HepG2 (cell line): ENCODE measurements at regions not wholly inside any gene's neighbourhood (a gene's known extent, or its start where the extent isn't known, plus 50 kb on each side); places are given as distances from the start of the nearest gene placed in this dataset.

Experiments
- ATAC-seq: fragments of 200-7000 bp; cut with Tn5 transposase; 3 replicates; pipeline ENCODE4 v1.9.1; 2020; ENCODE audit warnings: mild to moderate bottlenecking, moderate library complexity
- BruUV-seq: library from RNA; stranded (reverse); fragments of 400-500 nt; replicated peaks from 2 replicates; lab custom pipeline; 2021; lab: Mats Ljungman, UMichigan
- CTCF ChIA-PET: fragments of 300-600 bp; formaldehyde crosslinking; extraction: SDS; loops from one replicate; lab custom pipeline; 2021; ENCODE audit warnings: low total read pairs, inconsistent platforms, low intra/inter-chr PET ratio; lab: Yijun Ruan, JAX
- POLR2A ChIA-PET: fragments of 350-600 bp; sonication (Branson Sonifier 250); formaldehyde crosslinking; loops from one replicate; lab custom pipeline; 2020; ENCODE audit warnings: antibody characterized with exemption, inconsistent platforms; lab: Yijun Ruan, JAX
- DNase-seq: peaks from one replicate; pipeline ENCODE4 v3.0.0-alpha.2; 2015; ENCODE audit warnings: low spot score
- FAIRE-seq: peaks from 3 replicates; lab custom pipeline; 2011; peaks lifted over from hg19 to GRCh38; lab: Jason Lieb, UNC
- H2AFZ ChIP-seq: one replicate; pipeline ENCODE4 v1.6.1; 2011; ENCODE audit warnings: low read length, inconsistent platforms
- H3K27ac ChIP-seq: fragments of 300-600 bp; 3 replicates; pipeline ENCODE4 v1.8.0; 2011; ENCODE audit warnings: mixed run types, mild to moderate bottlenecking, mixed read lengths, low read length, inconsistent platforms; ENCODE audit not compliant: insufficient read depth; ENCODE audit errors: extremely low read length
- H3K27me3 ChIP-seq, 2 experiments: fragments of 200-600 bp in 1 of 2; 2 replicates in 1 of 2; 3 replicates in 1 of 2; pipeline versions ENCODE4 v1.6.0 to v1.8.0; 2011; ENCODE audit warnings: low read length in 2 of 2, mild to moderate bottlenecking in 2 of 2, moderate library complexity in 2 of 2, inconsistent platforms in 1 of 2; ENCODE audit not compliant: insufficient read depth in 2 of 2, control insufficient read depth in 1 of 2
- H3K36me3 ChIP-seq, 2 experiments: fragments of 200-600 bp in 1 of 2; replicated peaks in 1 of 2; 2 replicates in 1 of 2; 3 replicates in 1 of 2; pipeline versions ENCODE4 v1.5.1 to v1.8.0; 2011; ENCODE audit warnings: low read length in 2 of 2, inconsistent platforms in 1 of 2; ENCODE audit not compliant: insufficient read depth in 2 of 2, control insufficient read depth in 1 of 2
- H3K4me1 ChIP-seq: 2 replicates; pipeline ENCODE4 v1.5.1; 2012; ENCODE audit warnings: low read length, inconsistent platforms; ENCODE audit not compliant: insufficient read depth
- H3K4me2 ChIP-seq: 2 replicates; pipeline ENCODE4 v1.6.0; 2011; ENCODE audit warnings: low read depth, low read length, inconsistent platforms
- H3K4me3 ChIP-seq, 3 experiments: fragments of 200-600 bp in 1 of 3; sonication (generic), shearing (Covaris generic) in 1 of 3; replicated peaks in 1 of 3; 2 replicates each; pipeline ENCODE4 v1.5.1; 2011 to 2016; ENCODE audit warnings: low read length in 3 of 3, inconsistent platforms in 2 of 3, low read depth in 2 of 3, mild to moderate bottlenecking in 2 of 3, control low read depth in 1 of 3, mixed read lengths in 1 of 3; ENCODE audit not compliant: insufficient read depth in 1 of 3
- H3K79me2 ChIP-seq: one replicate; pipeline ENCODE4 v1.6.1; 2011; ENCODE audit warnings: low read length, inconsistent platforms; ENCODE audit not compliant: insufficient read depth
- H3K9ac ChIP-seq: 2 replicates; pipeline ENCODE4 v1.6.0; 2011; ENCODE audit warnings: mild to moderate bottlenecking, low read depth, low read length, inconsistent platforms; ENCODE audit not compliant: insufficient read depth
- H3K9me3 ChIP-seq: 2 replicates; pipeline ENCODE4 v1.5.1; 2012; ENCODE audit warnings: mild to moderate bottlenecking, low read length
- H4K20me1 ChIP-seq: 2 replicates; pipeline ENCODE4 v1.6.0; 2011; ENCODE audit warnings: inconsistent platforms, mild to moderate bottlenecking, low read length, moderate library complexity; ENCODE audit not compliant: insufficient read depth
- EEA1 ChIP-seq: sonication (generic); formaldehyde crosslinking; IDR thresholded peaks from 2 replicates; pipeline ENCODE4 v1.5.1; 2020; ENCODE audit warnings: mild to moderate bottlenecking, missing genetic modification reagents, borderline replicate concordance
- HDAC1 ChIP-seq: sonication (generic); formaldehyde crosslinking; IDR thresholded peaks from 2 replicates; pipeline ENCODE4 v1.5.1; 2020; ENCODE audit warnings: mild to moderate bottlenecking, missing genetic modification reagents
- HNRNPUL1 ChIP-seq: fragments of 200-400 bp; formaldehyde crosslinking; IDR thresholded peaks from 2 replicates; pipeline ENCODE4 v1.6.1; 2017; ENCODE audit warnings: low read depth, mild to moderate bottlenecking, low read length, moderate library complexity
- HOXA5 ChIP-seq: sonication (generic); formaldehyde crosslinking; IDR thresholded peaks from 2 replicates; pipeline ENCODE4 v1.4.0; 2020; ENCODE audit warnings: missing genetic modification reagents
- MAF1 ChIP-seq: sonication (generic); formaldehyde crosslinking; IDR thresholded peaks from 2 replicates; pipeline ENCODE4 v1.5.0; 2020; ENCODE audit warnings: missing genetic modification reagents, borderline replicate concordance
- NAIF1 ChIP-seq: sonication (generic); formaldehyde crosslinking; IDR thresholded peaks from 2 replicates; pipeline ENCODE4 v1.5.0; 2020; ENCODE audit warnings: mild to moderate bottlenecking, missing genetic modification reagents, borderline replicate concordance
- PCBP2 ChIP-seq: fragments of 200-400 bp; formaldehyde crosslinking; optimal IDR thresholded peaks from 2 replicates; pipeline ENCODE3; 2018; ENCODE audit warnings: low read length, low read depth; ENCODE audit not compliant: poor library complexity, severe bottlenecking
- USF2 ChIP-seq, 2 experiments: sonication (generic) in 1 of 2; formaldehyde crosslinking in 1 of 2; IDR thresholded peaks; 2 replicates each; pipeline versions ENCODE4 v1.5.1 to v1.6.1; 2011 to 2020; ENCODE audit warnings: borderline replicate concordance in 1 of 2, low read depth in 1 of 2, low read length in 1 of 2, mild to moderate bottlenecking in 1 of 2, missing genetic modification reagents in 1 of 2, moderate library complexity in 1 of 2
- ZNF317 ChIP-seq: sonication (generic); formaldehyde crosslinking; IDR thresholded peaks from 2 replicates; pipeline ENCODE4 v1.5.0; 2020; ENCODE audit warnings: mild to moderate bottlenecking, missing genetic modification reagents
- ZNF496 ChIP-seq: sonication (generic); formaldehyde crosslinking; IDR thresholded peaks from 2 replicates; pipeline ENCODE4 v1.8.1; 2023; ENCODE audit warnings: mild to moderate bottlenecking, moderate library complexity, missing genetic modification reagents; ENCODE audit not compliant: insufficient replicate concordance
- ZNF549 ChIP-seq: sonication (generic); formaldehyde crosslinking; IDR thresholded peaks from 2 replicates; pipeline ENCODE4 v1.5.0; 2020; ENCODE audit warnings: missing genetic modification reagents
- WGBS: methylation state at CpG from one replicate; pipeline ENCODE4 v1.1.6; 2017; ENCODE audit warnings: low lambda C conversion rate; 5-methylcytosine and 5-hydroxymethylcytosine counted together
- in situ Hi-C: cut with HindIII; loops from 2 replicates; pipeline ENCODE4 v1.10.0; 2017; ENCODE audit warnings: low pct_unique_long_range_greater_than_20kb; ENCODE audit not compliant: extremely low pct_ligation_motif_present
- intact Hi-C: fragments of 100-400 bp; cut with micrococcal nuclease; formaldehyde crosslinking; loops from one replicate; pipeline ENCODE4 v1.10.0; 2022; ENCODE audit not compliant: unreplicated experiment
- TF ChIP-seq, protein P1 (sequence below): IDR thresholded peaks from 2 replicates; pipeline ENCODE4 v1.6.1; 2016; ENCODE audit warnings: missing biosample characterization, missing genetic modification reagents, low read depth
- TF ChIP-seq, protein P2 (sequence below): sonication (generic); formaldehyde crosslinking; IDR thresholded peaks from 2 replicates; pipeline ENCODE4 v1.4.0; 2020; ENCODE audit warnings: mild to moderate bottlenecking, missing genetic modification reagents

GRCh38 chr12:87369161-87369560 lies 660.0 kb downstream of the C12orf50 start (continued):
- TF ChIP-seq USF2 (IDR thresholded peaks at IDR 0.05; ENCODE audit: low read depth, low read length) (no peak), USF2 (CRISPR knock-in tag; IDR thresholded peaks at IDR 0.05; ENCODE audit: borderline replicate concordance) (no peak), MAF1 (CRISPR knock-in tag) (no peak)

DNA sequence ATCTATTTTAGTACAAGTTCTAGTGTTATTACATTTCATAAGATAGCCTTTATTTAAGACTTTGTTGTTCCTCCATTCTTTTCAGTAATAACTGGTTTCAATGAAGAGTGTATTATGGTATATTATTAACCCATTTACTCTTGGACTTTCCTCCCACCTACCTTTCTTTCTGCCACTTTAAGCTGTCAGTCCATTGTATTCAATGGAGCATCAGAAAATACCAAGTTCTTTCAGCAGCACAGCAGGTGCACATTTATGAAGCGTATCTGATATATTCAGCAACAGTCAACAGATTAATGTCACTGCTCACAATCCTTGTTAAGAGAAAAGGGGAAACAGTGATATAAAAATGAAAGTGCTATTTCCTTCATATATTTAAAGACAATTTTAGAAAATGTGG lies 660.9 kb downstream of the C12orf50 start:
- no peaks in the 10 kb centered on the region for H3K4me1 ChIP-seq
- FAIRE-seq: no peak
- intact Hi-C loops: no loop called here
- no peaks in the 10 kb centered on the region for H4K20me1 ChIP-seq
- H3K27ac ChIP-seq: no peak overlapping the region
- CTCF ChIA-PET: no interaction called here
- WGBS: 0% methylated on average over 1 of the region's 1 CpG
- no TSS peak for BruUV-seq
- H2AFZ ChIP-seq: no peak overlapping the region
- in situ Hi-C loops: no loop called here
- DNase-seq: no peak
- no peak for ATAC-seq
- no peaks in the 10 kb centered on the region for H3K36me3 ChIP-seq
- no peak overlapping the region for H3K9ac ChIP-seq
- no peaks in the 10 kb centered on the region for H3K79me2 ChIP-seq
- no peak overlapping the region for H3K4me2 ChIP-seq
- peaks cover 66% of the 10 kb centered on the region for H3K9me3 ChIP-seq
- H3K27me3 ChIP-seq: no peaks in the 10 kb centered on the region
- POLR2A ChIA-PET: no interaction called here
- H3K4me3 ChIP-seq: no peak overlapping the region
- TF ChIP-seq HDAC1 (CRISPR knock-in tag): no peak
- TF ChIP-seq, protein P1, sequence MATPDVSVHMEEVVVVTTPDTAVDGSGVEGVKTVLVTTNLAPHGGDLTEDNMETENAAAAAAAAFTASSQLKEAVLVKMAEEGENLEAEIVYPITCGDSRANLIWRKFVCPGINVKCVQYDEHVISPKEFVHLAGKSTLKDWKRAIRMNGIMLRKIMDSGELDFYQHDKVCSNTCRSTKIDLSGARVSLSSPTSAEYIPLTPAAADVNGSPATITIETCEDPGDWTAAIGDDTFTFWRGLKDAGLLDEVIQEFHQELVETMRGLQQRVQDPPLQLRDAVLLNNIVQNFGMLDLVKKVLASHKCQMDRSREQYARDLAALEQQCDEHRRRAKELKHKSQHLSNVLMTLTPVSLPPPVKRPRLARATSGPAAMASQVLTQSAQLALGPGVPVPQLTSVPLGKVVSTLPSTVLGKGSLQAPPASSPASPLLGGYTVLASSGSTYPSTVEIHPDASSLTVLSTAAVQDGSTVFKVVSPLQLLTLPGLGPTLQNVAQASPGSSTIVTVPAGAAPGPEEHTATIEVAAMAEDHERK (CRISPR knock-in tag): no peak
- TF ChIP-seq PCBP2: no peak
- no peak for TF ChIP-seq ZNF549
- TF ChIP-seq HNRNPUL1: no peak
- TF ChIP-seq, protein P2, sequence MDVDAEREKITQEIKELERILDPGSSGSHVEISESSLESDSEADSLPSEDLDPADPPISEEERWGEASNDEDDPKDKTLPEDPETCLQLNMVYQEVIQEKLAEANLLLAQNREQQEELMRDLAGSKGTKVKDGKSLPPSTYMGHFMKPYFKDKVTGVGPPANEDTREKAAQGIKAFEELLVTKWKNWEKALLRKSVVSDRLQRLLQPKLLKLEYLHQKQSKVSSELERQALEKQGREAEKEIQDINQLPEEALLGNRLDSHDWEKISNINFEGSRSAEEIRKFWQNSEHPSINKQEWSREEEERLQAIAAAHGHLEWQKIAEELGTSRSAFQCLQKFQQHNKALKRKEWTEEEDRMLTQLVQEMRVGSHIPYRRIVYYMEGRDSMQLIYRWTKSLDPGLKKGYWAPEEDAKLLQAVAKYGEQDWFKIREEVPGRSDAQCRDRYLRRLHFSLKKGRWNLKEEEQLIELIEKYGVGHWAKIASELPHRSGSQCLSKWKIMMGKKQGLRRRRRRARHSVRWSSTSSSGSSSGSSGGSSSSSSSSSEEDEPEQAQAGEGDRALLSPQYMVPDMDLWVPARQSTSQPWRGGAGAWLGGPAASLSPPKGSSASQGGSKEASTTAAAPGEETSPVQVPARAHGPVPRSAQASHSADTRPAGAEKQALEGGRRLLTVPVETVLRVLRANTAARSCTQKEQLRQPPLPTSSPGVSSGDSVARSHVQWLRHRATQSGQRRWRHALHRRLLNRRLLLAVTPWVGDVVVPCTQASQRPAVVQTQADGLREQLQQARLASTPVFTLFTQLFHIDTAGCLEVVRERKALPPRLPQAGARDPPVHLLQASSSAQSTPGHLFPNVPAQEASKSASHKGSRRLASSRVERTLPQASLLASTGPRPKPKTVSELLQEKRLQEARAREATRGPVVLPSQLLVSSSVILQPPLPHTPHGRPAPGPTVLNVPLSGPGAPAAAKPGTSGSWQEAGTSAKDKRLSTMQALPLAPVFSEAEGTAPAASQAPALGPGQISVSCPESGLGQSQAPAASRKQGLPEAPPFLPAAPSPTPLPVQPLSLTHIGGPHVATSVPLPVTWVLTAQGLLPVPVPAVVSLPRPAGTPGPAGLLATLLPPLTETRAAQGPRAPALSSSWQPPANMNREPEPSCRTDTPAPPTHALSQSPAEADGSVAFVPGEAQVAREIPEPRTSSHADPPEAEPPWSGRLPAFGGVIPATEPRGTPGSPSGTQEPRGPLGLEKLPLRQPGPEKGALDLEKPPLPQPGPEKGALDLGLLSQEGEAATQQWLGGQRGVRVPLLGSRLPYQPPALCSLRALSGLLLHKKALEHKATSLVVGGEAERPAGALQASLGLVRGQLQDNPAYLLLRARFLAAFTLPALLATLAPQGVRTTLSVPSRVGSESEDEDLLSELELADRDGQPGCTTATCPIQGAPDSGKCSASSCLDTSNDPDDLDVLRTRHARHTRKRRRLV: no peak
- no peak for TF ChIP-seq EEA1 (CRISPR knock-in tag)
- no peak for TF ChIP-seq HOXA5 (CRISPR knock-in tag)
- TF ChIP-seq NAIF1 (CRISPR knock-in tag): no peak
- TF ChIP-seq ZNF317: no peak
- TF ChIP-seq ZNF496 (CRISPR knock-in tag): no peak
